HCT116 (cell line): ENCODE measurements at regions not wholly inside any gene's neighbourhood (a gene's known extent, or its start where the extent isn't known, plus 50 kb on each side); places are given as distances from the start of the nearest gene placed in this dataset.

Source experiments
- ATAC-seq: fragments of 200-7000 bp; cut with Tn5 transposase; 2 replicates; pipeline ENCODE4 v1.9.1; 2020; ENCODE audit warnings: mild to moderate bottlenecking, moderate library complexity
- BruUV-seq: library from RNA; stranded (reverse); fragments of 400-500 nt; replicated peaks from 2 replicates; lab custom pipeline; 2021; lab: Mats Ljungman, UMichigan
- CTCF ChIA-PET: fragments of 300-600 bp; sonication (Branson Sonifier 250); formaldehyde crosslinking; loops from one replicate; lab custom pipeline; 2021; ENCODE audit warnings: antibody characterized with exemption; lab: Charles Lee
- POLR2A ChIA-PET: fragments of 300-600, 350-600 bp; sonication (Branson Sonifier 250); formaldehyde crosslinking; loops from one replicate; lab custom pipeline; 2021; ENCODE audit warnings: antibody characterized with exemption; lab: Charles Lee
- RAD21 ChIA-PET, 2 experiments: fragments of 300-600 bp; sonication (Branson Sonifier 250); formaldehyde crosslinking; loops; one replicate each; lab custom pipeline; 2023; ENCODE audit warnings: low total read pairs in 2 of 2; ENCODE audit not compliant: uncharacterized antibody in 2 of 2, unreplicated experiment in 2 of 2, low non-redundant PET in 1 of 2; lab: Charles Lee
- DNase-seq: peaks from one replicate; pipeline ENCODE4 v3.0.0-alpha.2; 2010; ENCODE audit warnings: low read depth, low spot score
- H2AFZ ChIP-seq: fragments of 200-600 bp; shearing (Covaris generic), sonication (generic); 2 replicates; pipeline ENCODE4 v1.6.1; 2017; ENCODE audit warnings: low read depth, mixed run types, mixed read lengths, antibody characterized with exemption, low read length; ENCODE audit not compliant: poor library complexity, severe bottlenecking
- H3K27ac ChIP-seq: 2 replicates; pipeline ENCODE4 v1.5.1; 2012; ENCODE audit warnings: low read depth, low read length
- H3K27me3 ChIP-seq: fragments of 200-600 bp; sonication (generic); 2 replicates; pipeline ENCODE4 v1.6.1; 2016; ENCODE audit warnings: mixed run types, low read length, mixed read lengths; ENCODE audit not compliant: insufficient read depth
- H3K36me3 ChIP-seq, 2 experiments: fragments of 200-500 bp in 1 of 2; fragments of 200-600 bp in 1 of 2; sonication (Bioruptor generic) in 1 of 2; sonication (generic) in 1 of 2; 2 replicates each; pipeline versions ENCODE4 v1.5.1 to v1.6.1; 2014 to 2016; ENCODE audit warnings: low read length in 2 of 2, inconsistent platforms in 1 of 2, mixed read lengths in 1 of 2, mixed run types in 1 of 2; ENCODE audit not compliant: insufficient read depth in 2 of 2, control insufficient read depth in 1 of 2
- H3K4me1 ChIP-seq, 2 experiments: fragments of 200-600 bp in 1 of 2; sonication (generic) in 1 of 2; 2 replicates each; pipeline versions ENCODE4 v1.5.1 to v1.6.1; 2012 to 2017; ENCODE audit warnings: low read length in 2 of 2, inconsistent platforms in 1 of 2, mild to moderate bottlenecking in 1 of 2, mixed read lengths in 1 of 2, mixed run types in 1 of 2, moderate library complexity in 1 of 2; ENCODE audit not compliant: insufficient read depth in 2 of 2, control insufficient read depth in 1 of 2
- H3K4me2 ChIP-seq: fragments of 200-600 bp; sonication (generic); 2 replicates; pipeline ENCODE4 v1.6.1; 2017; ENCODE audit warnings: mixed run types, low read length, mixed read lengths
- H3K4me3 ChIP-seq, 2 experiments: fragments of 200-600 bp in 1 of 2; sonication (generic) in 1 of 2; replicated peaks in 1 of 2; 2 replicates each; pipeline ENCODE4 v1.5.1; 2011 to 2016; ENCODE audit warnings: low read length in 2 of 2, control low read depth in 1 of 2, low read depth in 1 of 2, mild to moderate bottlenecking in 1 of 2, mixed read lengths in 1 of 2, mixed run types in 1 of 2
- H3K79me2 ChIP-seq: fragments of 200-600 bp; sonication (generic); 2 replicates; pipeline ENCODE4 v1.6.1; 2017; ENCODE audit warnings: mild to moderate bottlenecking, mixed run types, low read length, moderate library complexity, mixed read lengths; ENCODE audit not compliant: insufficient read depth
- H3K9ac ChIP-seq: fragments of 200-600 bp; sonication (generic); 2 replicates; pipeline ENCODE4 v1.6.1; 2016; ENCODE audit warnings: low read length, mixed read lengths
- H3K9me2 ChIP-seq: fragments of 200-600 bp; sonication (generic), shearing (Covaris generic); 2 replicates; pipeline ENCODE4 v1.6.1; 2017; ENCODE audit warnings: mixed run types, mild to moderate bottlenecking, moderate library complexity; ENCODE audit not compliant: insufficient read depth
- H3K9me3 ChIP-seq, 2 experiments: fragments of 200-500 bp in 1 of 2; fragments of 200-600 bp in 1 of 2; sonication (Bioruptor generic) in 1 of 2; sonication (generic) in 1 of 2; 2 replicates each; pipeline ENCODE4 v1.6.1; 2014 to 2017; ENCODE audit warnings: low read length in 2 of 2, mixed read lengths in 2 of 2, inconsistent platforms in 1 of 2, low read depth in 1 of 2, mild to moderate bottlenecking in 1 of 2, mixed run types in 1 of 2, moderate library complexity in 1 of 2; ENCODE audit not compliant: control insufficient read depth in 1 of 2, insufficient read depth in 1 of 2
- H4K20me1 ChIP-seq: fragments of 200-600 bp; sonication (generic), shearing (Covaris generic); 2 replicates; pipeline ENCODE4 v1.6.1; 2017; ENCODE audit warnings: mixed run types, mild to moderate bottlenecking, moderate library complexity; ENCODE audit not compliant: insufficient read depth
- CBX3 ChIP-seq: IDR thresholded peaks from 2 replicates; pipeline ENCODE4 v1.6.1; 2012; ENCODE audit warnings: low read depth
- CEBPB ChIP-seq: IDR thresholded peaks from 2 replicates; pipeline ENCODE4 v1.6.1; 2012; ENCODE audit warnings: low read depth
- EGR1 ChIP-seq: IDR thresholded peaks from 2 replicates; pipeline ENCODE4 v1.6.1; 2012; ENCODE audit warnings: low read depth
- ELF1 ChIP-seq: IDR thresholded peaks from 2 replicates; pipeline ENCODE4 v1.6.1; 2012; ENCODE audit warnings: low read depth, borderline replicate concordance
- EZH2 ChIP-seq: fragments of 200-600 bp; sonication (generic); IDR thresholded peaks from 2 replicates; pipeline ENCODE4 v1.6.1; 2017; ENCODE audit warnings: antibody characterized with exemption, mixed run types
- EZH2phosphoT487 ChIP-seq: fragments of 200-600 bp; IDR thresholded peaks from 2 replicates; pipeline ENCODE4 v1.6.1; 2018; ENCODE audit warnings: antibody characterized with exemption, borderline replicate concordance
- JUND ChIP-seq: IDR thresholded peaks from 2 replicates; pipeline ENCODE4 v1.6.1; 2012
- POLR2A ChIP-seq: IDR thresholded peaks from 2 replicates; pipeline ENCODE4 v1.7.0; 2011; ENCODE audit warnings: borderline replicate concordance; ENCODE audit not compliant: insufficient read depth, insufficient read length; ENCODE audit errors: extremely low read depth
- POLR2AphosphoS5 ChIP-seq: IDR thresholded peaks from 2 replicates; pipeline ENCODE4 v1.6.1; 2011; ENCODE audit warnings: mild to moderate bottlenecking, low read depth, low read length, moderate library complexity
- SP1 ChIP-seq: IDR thresholded peaks from 2 replicates; pipeline ENCODE4 v1.6.1; 2012; ENCODE audit warnings: low read depth
- TCF7L2 ChIP-seq: IDR thresholded peaks from 2 replicates; pipeline ENCODE4 v1.7.0; 2011; ENCODE audit warnings: borderline replicate concordance, inconsistent platforms; ENCODE audit not compliant: insufficient read depth, insufficient read length; ENCODE audit errors: extremely low read depth
- ZNF274 ChIP-seq: fragments of 200-500 bp; sonication (Bioruptor generic); IDR thresholded peaks from 2 replicates; pipeline ENCODE4 v1.6.1; 2014; ENCODE audit warnings: mild to moderate bottlenecking, low read depth, low read length, inconsistent platforms
- intact Hi-C: fragments of 100-400 bp; cut with micrococcal nuclease; formaldehyde crosslinking; loops from 2 replicates; pipeline ENCODE4 v1.10.0; 2022
- TF ChIP-seq, protein P1 (sequence below), 3 experiments: fragments of 200-600 bp in 1 of 3; sonication (generic) in 1 of 3; IDR thresholded peaks in 2 of 3; conservative IDR thresholded peaks in 1 of 3; 2 replicates each; pipeline ENCODE4 v1.5.1; 2012 to 2017; ENCODE audit warnings: low read depth in 2 of 3, low read length in 2 of 3, antibody characterized with exemption in 1 of 3, borderline replicate concordance in 1 of 3, control low read depth in 1 of 3, mild to moderate bottlenecking in 1 of 3, mixed read lengths in 1 of 3, mixed run types in 1 of 3, moderate library complexity in 1 of 3; ENCODE audit not compliant: insufficient read depth in 1 of 3
- TF ChIP-seq, protein P2 (sequence below): IDR thresholded peaks from 2 replicates; pipeline ENCODE4 v1.6.1; 2011; ENCODE audit warnings: mild to moderate bottlenecking, low read length, moderate library complexity; ENCODE audit not compliant: insufficient replicate concordance; ENCODE audit errors: extremely low read depth
- TF ChIP-seq, protein P3 (sequence below): IDR thresholded peaks from 2 replicates; pipeline ENCODE4 v1.6.1; 2012; ENCODE audit warnings: low read depth
- TF ChIP-seq, protein P4 (sequence below): IDR thresholded peaks from 2 replicates; pipeline ENCODE4 v1.6.1; 2012

- H3K9me2 ChIP-seq = no peaks in the 10 kb centered on the region
- CTCF ChIA-PET = interaction anchor here (1.3 kb wide), 1 partner anchor 11 kb away, joined by 4 read pairs; no protein-coding TSS in a partner anchor
- no TSS peak for BruUV-seq
- H3K27ac ChIP-seq = no peak overlapping the region
- H4K20me1 ChIP-seq = no peaks in the 10 kb centered on the region; the same call in 1 of the 2 replicates
- no peak overlapping the region for H2AFZ ChIP-seq
- intact Hi-C loops = no loop called here
- no peak for ATAC-seq
- POLR2A ChIA-PET = no interaction called here
- RAD21 ChIA-PET = no interaction called here
- H3K9ac ChIP-seq = no peak overlapping the region
- H3K9me3 ChIP-seq = peaks cover 17 to 21% of the 10 kb centered on the region in 2 experiments; a peak in 2 of 4 replicates
- H3K79me2 ChIP-seq = peaks cover 46% of the 10 kb centered on the region
- no peak overlapping the region for H3K4me3 ChIP-seq
- H3K4me2 ChIP-seq = no peak overlapping the region
- TF ChIP-seq POLR2A (no peak), POLR2AphosphoS5 (no peak), EGR1 (no peak), TCF7L2 (no peak), SP1 (no peak), ELF1 (no peak), EZH2phosphoT487 (no peak), JUND (no peak), CEBPB (no peak), ZNF274 (no peak), EZH2 (no peak), CBX3 (no peak)
- TF ChIP-seq, protein P1, sequence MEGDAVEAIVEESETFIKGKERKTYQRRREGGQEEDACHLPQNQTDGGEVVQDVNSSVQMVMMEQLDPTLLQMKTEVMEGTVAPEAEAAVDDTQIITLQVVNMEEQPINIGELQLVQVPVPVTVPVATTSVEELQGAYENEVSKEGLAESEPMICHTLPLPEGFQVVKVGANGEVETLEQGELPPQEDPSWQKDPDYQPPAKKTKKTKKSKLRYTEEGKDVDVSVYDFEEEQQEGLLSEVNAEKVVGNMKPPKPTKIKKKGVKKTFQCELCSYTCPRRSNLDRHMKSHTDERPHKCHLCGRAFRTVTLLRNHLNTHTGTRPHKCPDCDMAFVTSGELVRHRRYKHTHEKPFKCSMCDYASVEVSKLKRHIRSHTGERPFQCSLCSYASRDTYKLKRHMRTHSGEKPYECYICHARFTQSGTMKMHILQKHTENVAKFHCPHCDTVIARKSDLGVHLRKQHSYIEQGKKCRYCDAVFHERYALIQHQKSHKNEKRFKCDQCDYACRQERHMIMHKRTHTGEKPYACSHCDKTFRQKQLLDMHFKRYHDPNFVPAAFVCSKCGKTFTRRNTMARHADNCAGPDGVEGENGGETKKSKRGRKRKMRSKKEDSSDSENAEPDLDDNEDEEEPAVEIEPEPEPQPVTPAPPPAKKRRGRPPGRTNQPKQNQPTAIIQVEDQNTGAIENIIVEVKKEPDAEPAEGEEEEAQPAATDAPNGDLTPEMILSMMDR (IDR thresholded peaks at IDR 0.05 in 2 of 3, conservative IDR thresholded peaks at IDR 0.05 in 1 of 3; ENCODE audit: borderline replicate concordance in 1 of 3, insufficient read depth in 1 of 3, low read depth in 2 of 3, low read length in 2 of 3) = no peak
- TF ChIP-seq, protein P2, sequence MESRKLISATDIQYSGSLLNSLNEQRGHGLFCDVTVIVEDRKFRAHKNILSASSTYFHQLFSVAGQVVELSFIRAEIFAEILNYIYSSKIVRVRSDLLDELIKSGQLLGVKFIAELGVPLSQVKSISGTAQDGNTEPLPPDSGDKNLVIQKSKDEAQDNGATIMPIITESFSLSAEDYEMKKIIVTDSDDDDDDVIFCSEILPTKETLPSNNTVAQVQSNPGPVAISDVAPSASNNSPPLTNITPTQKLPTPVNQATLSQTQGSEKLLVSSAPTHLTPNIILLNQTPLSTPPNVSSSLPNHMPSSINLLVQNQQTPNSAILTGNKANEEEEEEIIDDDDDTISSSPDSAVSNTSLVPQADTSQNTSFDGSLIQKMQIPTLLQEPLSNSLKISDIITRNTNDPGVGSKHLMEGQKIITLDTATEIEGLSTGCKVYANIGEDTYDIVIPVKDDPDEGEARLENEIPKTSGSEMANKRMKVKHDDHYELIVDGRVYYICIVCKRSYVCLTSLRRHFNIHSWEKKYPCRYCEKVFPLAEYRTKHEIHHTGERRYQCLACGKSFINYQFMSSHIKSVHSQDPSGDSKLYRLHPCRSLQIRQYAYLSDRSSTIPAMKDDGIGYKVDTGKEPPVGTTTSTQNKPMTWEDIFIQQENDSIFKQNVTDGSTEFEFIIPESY = no peak
- TF ChIP-seq, protein P3, sequence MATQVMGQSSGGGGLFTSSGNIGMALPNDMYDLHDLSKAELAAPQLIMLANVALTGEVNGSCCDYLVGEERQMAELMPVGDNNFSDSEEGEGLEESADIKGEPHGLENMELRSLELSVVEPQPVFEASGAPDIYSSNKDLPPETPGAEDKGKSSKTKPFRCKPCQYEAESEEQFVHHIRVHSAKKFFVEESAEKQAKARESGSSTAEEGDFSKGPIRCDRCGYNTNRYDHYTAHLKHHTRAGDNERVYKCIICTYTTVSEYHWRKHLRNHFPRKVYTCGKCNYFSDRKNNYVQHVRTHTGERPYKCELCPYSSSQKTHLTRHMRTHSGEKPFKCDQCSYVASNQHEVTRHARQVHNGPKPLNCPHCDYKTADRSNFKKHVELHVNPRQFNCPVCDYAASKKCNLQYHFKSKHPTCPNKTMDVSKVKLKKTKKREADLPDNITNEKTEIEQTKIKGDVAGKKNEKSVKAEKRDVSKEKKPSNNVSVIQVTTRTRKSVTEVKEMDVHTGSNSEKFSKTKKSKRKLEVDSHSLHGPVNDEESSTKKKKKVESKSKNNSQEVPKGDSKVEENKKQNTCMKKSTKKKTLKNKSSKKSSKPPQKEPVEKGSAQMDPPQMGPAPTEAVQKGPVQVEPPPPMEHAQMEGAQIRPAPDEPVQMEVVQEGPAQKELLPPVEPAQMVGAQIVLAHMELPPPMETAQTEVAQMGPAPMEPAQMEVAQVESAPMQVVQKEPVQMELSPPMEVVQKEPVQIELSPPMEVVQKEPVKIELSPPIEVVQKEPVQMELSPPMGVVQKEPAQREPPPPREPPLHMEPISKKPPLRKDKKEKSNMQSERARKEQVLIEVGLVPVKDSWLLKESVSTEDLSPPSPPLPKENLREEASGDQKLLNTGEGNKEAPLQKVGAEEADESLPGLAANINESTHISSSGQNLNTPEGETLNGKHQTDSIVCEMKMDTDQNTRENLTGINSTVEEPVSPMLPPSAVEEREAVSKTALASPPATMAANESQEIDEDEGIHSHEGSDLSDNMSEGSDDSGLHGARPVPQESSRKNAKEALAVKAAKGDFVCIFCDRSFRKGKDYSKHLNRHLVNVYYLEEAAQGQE = no peak
- TF ChIP-seq, protein P4, sequence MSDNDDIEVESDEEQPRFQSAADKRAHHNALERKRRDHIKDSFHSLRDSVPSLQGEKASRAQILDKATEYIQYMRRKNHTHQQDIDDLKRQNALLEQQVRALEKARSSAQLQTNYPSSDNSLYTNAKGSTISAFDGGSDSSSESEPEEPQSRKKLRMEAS = no peak
- TF ChIP-seq, all 23 proteins: peak for 0
- Histone ChIP-seq H3K27me3 (no peaks in the 10 kb centered on the region), H3K36me3 (peaks cover 0 to 37% of the 10 kb centered on the region in 2 experiments; a peak in 2 of 4 replicates), H3K4me1 (no peaks in the 10 kb centered on the region)
- no peak for DNase-seq
Observed at GRCh38 chr16:85183564-85183963, 71.3 kb upstream of the CIBAR2 start.
